ENCODE measurements at regions not wholly inside any gene's neighbourhood (a gene's known extent, or its start where the extent isn't known, plus 50 kb on each side); places are given as distances from the start of the nearest gene placed in this dataset.

GRCh38 chr17:33955461-33955860 is 299.6 kb upstream of the CCL2 start:
- no peak for TF ChIP-seq GATA2 (IDR thresholded peaks at IDR 0.05; ENCODE audit: low read depth, low read length)
- TF ChIP-seq GATA3 (IDR thresholded peaks at IDR 0.05; ENCODE audit: low read depth, low read length), result no peak
